OCI-LY1 (cell line): ENCODE measurements at regions not wholly inside any gene's neighbourhood (a gene's known extent, or its start where the extent isn't known, plus 50 kb on each side); places are given as distances from the start of the nearest gene placed in this dataset.

Experiments used
- EZH2 ChIP-seq: fragments of 200-600 bp; sonication (generic), shearing (Covaris generic); IDR thresholded peaks from 2 replicates; pipeline ENCODE4 v1.8.0; 2017; ENCODE audit warnings: borderline replicate concordance, mixed run types, mild to moderate bottlenecking, antibody characterized with exemption, low read length, moderate library complexity, mixed read lengths
- TF ChIP-seq, protein P1 (sequence below): fragments of 200-600 bp; sonication (generic), shearing (Covaris generic); IDR thresholded peaks from 2 replicates; pipeline ENCODE4 v1.5.1; 2017; ENCODE audit warnings: mild to moderate bottlenecking, antibody characterized with exemption, low read length, moderate library complexity, mixed read lengths

DNA sequence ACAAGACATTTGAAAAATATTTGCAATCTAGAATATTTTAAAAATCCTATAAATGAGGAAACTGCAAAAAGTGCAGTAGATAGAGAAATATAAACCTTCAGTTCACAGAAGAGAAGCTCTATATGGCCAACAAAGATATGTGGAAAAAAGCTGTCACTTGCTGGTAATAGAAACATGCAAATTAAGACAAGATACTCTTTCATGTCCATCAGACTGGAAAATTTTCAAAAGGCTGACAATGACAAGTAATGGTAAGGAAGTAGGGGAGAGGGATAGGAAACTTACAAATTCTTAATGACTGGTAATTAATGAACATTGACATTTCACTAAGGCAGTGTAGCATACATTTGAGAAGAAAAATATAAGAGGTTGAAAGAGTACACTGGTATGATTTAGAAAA is 147.9 kb downstream of the MRPL39 start:
- TF ChIP-seq, protein P1, sequence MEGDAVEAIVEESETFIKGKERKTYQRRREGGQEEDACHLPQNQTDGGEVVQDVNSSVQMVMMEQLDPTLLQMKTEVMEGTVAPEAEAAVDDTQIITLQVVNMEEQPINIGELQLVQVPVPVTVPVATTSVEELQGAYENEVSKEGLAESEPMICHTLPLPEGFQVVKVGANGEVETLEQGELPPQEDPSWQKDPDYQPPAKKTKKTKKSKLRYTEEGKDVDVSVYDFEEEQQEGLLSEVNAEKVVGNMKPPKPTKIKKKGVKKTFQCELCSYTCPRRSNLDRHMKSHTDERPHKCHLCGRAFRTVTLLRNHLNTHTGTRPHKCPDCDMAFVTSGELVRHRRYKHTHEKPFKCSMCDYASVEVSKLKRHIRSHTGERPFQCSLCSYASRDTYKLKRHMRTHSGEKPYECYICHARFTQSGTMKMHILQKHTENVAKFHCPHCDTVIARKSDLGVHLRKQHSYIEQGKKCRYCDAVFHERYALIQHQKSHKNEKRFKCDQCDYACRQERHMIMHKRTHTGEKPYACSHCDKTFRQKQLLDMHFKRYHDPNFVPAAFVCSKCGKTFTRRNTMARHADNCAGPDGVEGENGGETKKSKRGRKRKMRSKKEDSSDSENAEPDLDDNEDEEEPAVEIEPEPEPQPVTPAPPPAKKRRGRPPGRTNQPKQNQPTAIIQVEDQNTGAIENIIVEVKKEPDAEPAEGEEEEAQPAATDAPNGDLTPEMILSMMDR = no peak
- TF ChIP-seq EZH2 = no peak
